Vagina (tissue), 2 donors: ENCODE measurements at regions not wholly inside any gene's neighbourhood (a gene's known extent, or its start where the extent isn't known, plus 50 kb on each side); places are given as distances from the start of the nearest gene placed in this dataset.

Experiments used
- POLR2A ChIP-seq, 2 donors: fragments of 450-650 bp; IDR thresholded peaks; one replicate each; pipeline ENCODE4 v1.6.1; 2017; ENCODE audit warnings: antibody characterized with exemption in 2 of 2, mild to moderate bottlenecking in 2 of 2, moderate library complexity in 2 of 2
- POLR2AphosphoS5 ChIP-seq, 2 donors: sonication (generic); formaldehyde crosslinking; IDR thresholded peaks; one replicate each; pipeline ENCODE4 v1.9.0; 2017; ENCODE audit warnings: antibody characterized with exemption in 2 of 2, mild to moderate bottlenecking in 2 of 2, low read depth in 1 of 2; ENCODE audit not compliant: insufficient read depth in 1 of 2
- TF ChIP-seq, protein P1 (sequence below), 3 experiments: fragments of 450-650 bp in 2 of 3; fragments of 200-600 bp in 1 of 3; sonication (generic) in 1 of 3; IDR thresholded peaks; one replicate each; pipeline ENCODE4 v1.5.1; 2017 to 2019; ENCODE audit warnings: antibody characterized with exemption in 3 of 3, mild to moderate bottlenecking in 2 of 3, moderate library complexity in 2 of 3

- TF ChIP-seq, protein P1, sequence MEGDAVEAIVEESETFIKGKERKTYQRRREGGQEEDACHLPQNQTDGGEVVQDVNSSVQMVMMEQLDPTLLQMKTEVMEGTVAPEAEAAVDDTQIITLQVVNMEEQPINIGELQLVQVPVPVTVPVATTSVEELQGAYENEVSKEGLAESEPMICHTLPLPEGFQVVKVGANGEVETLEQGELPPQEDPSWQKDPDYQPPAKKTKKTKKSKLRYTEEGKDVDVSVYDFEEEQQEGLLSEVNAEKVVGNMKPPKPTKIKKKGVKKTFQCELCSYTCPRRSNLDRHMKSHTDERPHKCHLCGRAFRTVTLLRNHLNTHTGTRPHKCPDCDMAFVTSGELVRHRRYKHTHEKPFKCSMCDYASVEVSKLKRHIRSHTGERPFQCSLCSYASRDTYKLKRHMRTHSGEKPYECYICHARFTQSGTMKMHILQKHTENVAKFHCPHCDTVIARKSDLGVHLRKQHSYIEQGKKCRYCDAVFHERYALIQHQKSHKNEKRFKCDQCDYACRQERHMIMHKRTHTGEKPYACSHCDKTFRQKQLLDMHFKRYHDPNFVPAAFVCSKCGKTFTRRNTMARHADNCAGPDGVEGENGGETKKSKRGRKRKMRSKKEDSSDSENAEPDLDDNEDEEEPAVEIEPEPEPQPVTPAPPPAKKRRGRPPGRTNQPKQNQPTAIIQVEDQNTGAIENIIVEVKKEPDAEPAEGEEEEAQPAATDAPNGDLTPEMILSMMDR (IDR thresholded peaks at IDR 0.05), result no peak
- TF ChIP-seq POLR2A (IDR thresholded peaks at IDR 0.05) (no peak), POLR2AphosphoS5 (IDR thresholded peaks at IDR 0.05; ENCODE audit: insufficient read depth in 1 of 2, low read depth in 1 of 2) (no peak)
These were observed 1001.9 kb upstream of the CHAC2 start for GRCh38 chr2:52765735-52766134.
